HepG2 (cell line): ENCODE measurements at regions not wholly inside any gene's neighbourhood (a gene's known extent, or its start where the extent isn't known, plus 50 kb on each side); places are given as distances from the start of the nearest gene placed in this dataset.
A peak's percentile ranks its signal among the peaks of the same experiment; 100 is the strongest.

Experiments used
- ATAC-seq: fragments of 200-7000 bp; cut with Tn5 transposase; 3 replicates; pipeline ENCODE4 v1.9.1; 2020; ENCODE audit warnings: mild to moderate bottlenecking, moderate library complexity
- BruUV-seq: library from RNA; stranded (reverse); fragments of 400-500 nt; replicated peaks from 2 replicates; lab custom pipeline; 2021; lab: Mats Ljungman, UMichigan
- CTCF ChIA-PET: fragments of 300-600 bp; formaldehyde crosslinking; extraction: SDS; loops from one replicate; lab custom pipeline; 2021; ENCODE audit warnings: low total read pairs, inconsistent platforms, low intra/inter-chr PET ratio; lab: Yijun Ruan, JAX
- POLR2A ChIA-PET: fragments of 350-600 bp; sonication (Branson Sonifier 250); formaldehyde crosslinking; loops from one replicate; lab custom pipeline; 2020; ENCODE audit warnings: antibody characterized with exemption, inconsistent platforms; lab: Yijun Ruan, JAX
- DNase-seq: peaks from one replicate; pipeline ENCODE4 v3.0.0-alpha.2; 2015; ENCODE audit warnings: low spot score
- FAIRE-seq: peaks from 3 replicates; lab custom pipeline; 2011; peaks lifted over from hg19 to GRCh38; lab: Jason Lieb, UNC
- H2AFZ ChIP-seq: one replicate; pipeline ENCODE4 v1.6.1; 2011; ENCODE audit warnings: low read length, inconsistent platforms
- H3K27ac ChIP-seq: fragments of 300-600 bp; 3 replicates; pipeline ENCODE4 v1.8.0; 2011; ENCODE audit warnings: mixed run types, mild to moderate bottlenecking, mixed read lengths, low read length, inconsistent platforms; ENCODE audit not compliant: insufficient read depth; ENCODE audit errors: extremely low read length
- H3K27me3 ChIP-seq, 2 experiments: fragments of 200-600 bp in 1 of 2; 2 replicates in 1 of 2; 3 replicates in 1 of 2; pipeline versions ENCODE4 v1.6.0 to v1.8.0; 2011; ENCODE audit warnings: low read length in 2 of 2, mild to moderate bottlenecking in 2 of 2, moderate library complexity in 2 of 2, inconsistent platforms in 1 of 2; ENCODE audit not compliant: insufficient read depth in 2 of 2, control insufficient read depth in 1 of 2
- H3K36me3 ChIP-seq, 2 experiments: fragments of 200-600 bp in 1 of 2; replicated peaks in 1 of 2; 2 replicates in 1 of 2; 3 replicates in 1 of 2; pipeline versions ENCODE4 v1.5.1 to v1.8.0; 2011; ENCODE audit warnings: low read length in 2 of 2, inconsistent platforms in 1 of 2; ENCODE audit not compliant: insufficient read depth in 2 of 2, control insufficient read depth in 1 of 2
- H3K4me1 ChIP-seq: 2 replicates; pipeline ENCODE4 v1.5.1; 2012; ENCODE audit warnings: low read length, inconsistent platforms; ENCODE audit not compliant: insufficient read depth
- H3K4me2 ChIP-seq: 2 replicates; pipeline ENCODE4 v1.6.0; 2011; ENCODE audit warnings: low read depth, low read length, inconsistent platforms
- H3K4me3 ChIP-seq, 3 experiments: fragments of 200-600 bp in 1 of 3; sonication (generic), shearing (Covaris generic) in 1 of 3; replicated peaks in 1 of 3; 2 replicates each; pipeline ENCODE4 v1.5.1; 2011 to 2016; ENCODE audit warnings: low read length in 3 of 3, inconsistent platforms in 2 of 3, low read depth in 2 of 3, mild to moderate bottlenecking in 2 of 3, control low read depth in 1 of 3, mixed read lengths in 1 of 3; ENCODE audit not compliant: insufficient read depth in 1 of 3
- H3K79me2 ChIP-seq: one replicate; pipeline ENCODE4 v1.6.1; 2011; ENCODE audit warnings: low read length, inconsistent platforms; ENCODE audit not compliant: insufficient read depth
- H3K9ac ChIP-seq: 2 replicates; pipeline ENCODE4 v1.6.0; 2011; ENCODE audit warnings: mild to moderate bottlenecking, low read depth, low read length, inconsistent platforms; ENCODE audit not compliant: insufficient read depth
- H3K9me3 ChIP-seq: 2 replicates; pipeline ENCODE4 v1.5.1; 2012; ENCODE audit warnings: mild to moderate bottlenecking, low read length
- H4K20me1 ChIP-seq: 2 replicates; pipeline ENCODE4 v1.6.0; 2011; ENCODE audit warnings: inconsistent platforms, mild to moderate bottlenecking, low read length, moderate library complexity; ENCODE audit not compliant: insufficient read depth
- CHD4 ChIP-seq: fragments of 200-600 bp; sonication (generic); IDR thresholded peaks from 2 replicates; pipeline ENCODE4 v1.7.0; 2017; ENCODE audit warnings: mild to moderate bottlenecking, low read length, borderline replicate concordance
- DMTF1 ChIP-seq: sonication (generic); formaldehyde crosslinking; IDR thresholded peaks from 2 replicates; pipeline ENCODE4 v1.4.0; 2020; ENCODE audit warnings: mild to moderate bottlenecking, missing genetic modification reagents
- JARID2 ChIP-seq: sonication (generic); formaldehyde crosslinking; IDR thresholded peaks from 2 replicates; pipeline ENCODE4 v1.8.1; 2023; ENCODE audit warnings: missing genetic modification reagents, inconsistent platforms; ENCODE audit not compliant: insufficient replicate concordance
- LCORL ChIP-seq, 2 experiments: fragments of 450-650 bp in 1 of 2; sonication (generic) in 1 of 2; formaldehyde crosslinking in 1 of 2; IDR thresholded peaks; 2 replicates each; pipeline versions ENCODE4 v1.5.0 to v1.6.1; 2017 to 2020; ENCODE audit warnings: antibody characterized with exemption in 1 of 2, missing genetic modification reagents in 1 of 2
- MAFK ChIP-seq, 2 experiments: IDR thresholded peaks in 1 of 2; conservative IDR thresholded peaks in 1 of 2; 2 replicates each; pipeline ENCODE4 v1.6.1; 2011; ENCODE audit warnings: improper control_type of control experiment in 2 of 2, low read length in 2 of 2
- SAFB2 ChIP-seq: sonication (generic); formaldehyde crosslinking; IDR thresholded peaks from 2 replicates; pipeline ENCODE4 v1.5.1; 2020; ENCODE audit warnings: missing genetic modification reagents, low read depth, mild to moderate bottlenecking, borderline replicate concordance
- ZNF556 ChIP-seq: sonication (generic); formaldehyde crosslinking; IDR thresholded peaks from 2 replicates; pipeline ENCODE4 v1.4.0; 2020; ENCODE audit warnings: mild to moderate bottlenecking, missing genetic modification reagents, borderline replicate concordance
- in situ Hi-C: cut with HindIII; loops from 2 replicates; pipeline ENCODE4 v1.10.0; 2017; ENCODE audit warnings: low pct_unique_long_range_greater_than_20kb; ENCODE audit not compliant: extremely low pct_ligation_motif_present
- intact Hi-C: fragments of 100-400 bp; cut with micrococcal nuclease; formaldehyde crosslinking; loops from one replicate; pipeline ENCODE4 v1.10.0; 2022; ENCODE audit not compliant: unreplicated experiment

GRCh38 chr1:69175053-69175452 is 392.7 kb upstream of the LRRC7 start:
- Histone ChIP-seq H3K36me3 (no peaks in the 10 kb centered on the region), H3K4me1 (no peaks in the 10 kb centered on the region), H4K20me1 (no peaks in the 10 kb centered on the region), H3K9me3 (peaks cover 81% of the 10 kb centered on the region), H3K27me3 (no peaks in the 10 kb centered on the region), H3K79me2 (no peaks in the 10 kb centered on the region), H3K4me3 (no peak overlapping the region), H3K9ac (no peak overlapping the region), H3K4me2 (no peak overlapping the region), H2AFZ (no peak overlapping the region), H3K27ac (no peak overlapping the region)
- ATAC-seq: no peak
- intact Hi-C loops (no loop called here), in situ Hi-C loops (no loop called here)
- TF ChIP-seq CHD4: no peak
- no peak for TF ChIP-seq LCORL (IDR thresholded peaks at IDR 0.05)
- TF ChIP-seq LCORL (CRISPR knock-in tag; IDR thresholded peaks at IDR 0.05): no peak
- no peak for TF ChIP-seq ZNF556 (CRISPR knock-in tag)
- TF ChIP-seq SAFB2 (CRISPR knock-in tag): no peak
- no peak for TF ChIP-seq JARID2 (CRISPR knock-in tag)
- no peak for DNase-seq
- ChIA-PET POLR2A (no interaction called here), CTCF (no interaction called here)
- no TSS peak for BruUV-seq
- no peak for FAIRE-seq

GRCh38 chr1:69180358-69180757 is 387.4 kb upstream of the LRRC7 start:
- no peak for FAIRE-seq
- CTCF ChIA-PET: no interaction called here

More at GRCh38 chr1:69180358-69180757, 387.4 kb upstream of the LRRC7 start:
- intact Hi-C loops (no loop called here), in situ Hi-C loops (no loop called here)
- Histone ChIP-seq H4K20me1 (no peaks in the 10 kb centered on the region), H3K36me3 (no peaks in the 10 kb centered on the region), H3K9ac (no peak overlapping the region), H3K4me3 (no peak overlapping the region), H3K4me2 (no peak overlapping the region), H3K27me3 (no peaks in the 10 kb centered on the region), H3K79me2 (no peaks in the 10 kb centered on the region), H2AFZ (no peak overlapping the region), H3K9me3 (peaks cover 49% of the 10 kb centered on the region), H3K27ac (no peak overlapping the region), H3K4me1 (no peaks in the 10 kb centered on the region)
- TF ChIP-seq DMTF1 (CRISPR knock-in tag) (no peak), MAFK (conservative IDR thresholded peaks at IDR 0.05 in 1 of 2, IDR thresholded peaks at IDR 0.05 in 1 of 2; ENCODE audit: low read length in 2 of 2) (peak in 1 of 2 experiments; percentile 71; a peak in 2 of 4 replicates)
- DNase-seq (no peak), ATAC-seq (no peak)
- POLR2A ChIA-PET: no interaction called here
- no TSS peak for BruUV-seq
